LHCN-M2 (cell line): ENCODE measurements at regions not wholly inside any gene's neighbourhood (a gene's known extent, or its start where the extent isn't known, plus 50 kb on each side); places are given as distances from the start of the nearest gene placed in this dataset.
A peak's percentile ranks its signal among the peaks of the same experiment; 100 is the strongest.

Experiments used
- DNase-seq: peaks from one replicate; pipeline ENCODE4 v3.0.0-alpha.2; 2012; ENCODE audit warnings: low read depth

- DNase-seq, result peak; percentile 50
Measured at GRCh38 chr6:148240461-148240840, 102.2 kb upstream of the SASH1 start.

GRCh38 chr6:148240861-148241477 is 101.7 kb upstream of the SASH1 start:
- no peak for DNase-seq

GRCh38 chr6:148242180-148242579 is 100.5 kb upstream of the SASH1 start:
- no peak for DNase-seq

- DNase-seq, result peak; percentile 74
Measured at GRCh38 chr6:148244217-148244935, 98.3 kb upstream of the SASH1 start.

GRCh38 chr6:148247386-148248063 is 95.1 kb upstream of the SASH1 start:
- no peak for DNase-seq

- DNase-seq, result no peak
Measured at GRCh38 chr6:148249160-148249559, 93.5 kb upstream of the SASH1 start.

- no peak for DNase-seq
Measured at GRCh38 chr6:148249679-148250375, 92.8 kb upstream of the SASH1 start.

- DNase-seq, result peak; percentile 70
Measured at GRCh38 chr6:148250975-148251685, 91.5 kb upstream of the SASH1 start.

GRCh38 chr6:148251891-148252290 is 90.7 kb upstream of the SASH1 start:
- no peak for DNase-seq

- DNase-seq, result no peak
Measured at GRCh38 chr6:148257810-148258209, 84.8 kb upstream of the SASH1 start.

GRCh38 chr6:148258868-148259267 is 83.8 kb upstream of the SASH1 start:
- no peak for DNase-seq

GRCh38 chr6:148261470-148261869 is 81.2 kb upstream of the SASH1 start:
- DNase-seq, result no peak

GRCh38 chr6:148263010-148263409 is 79.6 kb upstream of the SASH1 start:
- DNase-seq, result no peak

GRCh38 chr6:148263961-148264360 is 78.7 kb upstream of the SASH1 start:
- DNase-seq, result no peak

GRCh38 chr6:148265054-148265453 is 77.6 kb upstream of the SASH1 start:
- no peak for DNase-seq

GRCh38 chr6:148269386-148269785 is 73.3 kb upstream of the SASH1 start:
- DNase-seq, result no peak

- DNase-seq, result peak; percentile 67
Measured at GRCh38 chr6:148271711-148272439, 70.8 kb upstream of the SASH1 start.

GRCh38 chr6:148272597-148272996 is 70.0 kb upstream of the SASH1 start:
- no peak for DNase-seq

GRCh38 chr6:148273962-148274752 is 68.5 kb upstream of the SASH1 start:
- no peak for DNase-seq

- no peak for DNase-seq
Measured at GRCh38 chr6:148274809-148275208, 67.8 kb upstream of the SASH1 start.
